Neural cell (in vitro differentiated cells): ENCODE measurements at regions not wholly inside any gene's neighbourhood (a gene's known extent, or its start where the extent isn't known, plus 50 kb on each side); places are given as distances from the start of the nearest gene placed in this dataset.

Experiments used
- H2AFZ ChIP-seq: fragments of 200-600, 300-800 bp; sonication (generic), shearing (Covaris generic); 2 replicates; pipeline ENCODE4 v1.6.0; 2014; ENCODE audit warnings: low read depth, mild to moderate bottlenecking, antibody characterized with exemption, low read length, moderate library complexity
- H3F3A ChIP-seq: fragments of 200-600 bp; shearing (Covaris generic); 2 replicates; pipeline ENCODE4 v1.6.1; 2016; ENCODE audit warnings: mild to moderate bottlenecking, moderate library complexity, mixed read lengths, antibody characterized with exemption, low read length; ENCODE audit not compliant: insufficient read depth, poor library complexity, severe bottlenecking
- H3K27ac ChIP-seq: fragments of 200-600, 300-800 bp; sonication (generic), shearing (Covaris generic); 2 replicates; pipeline ENCODE4 v1.5.1; 2014; ENCODE audit warnings: mild to moderate bottlenecking, low read length, moderate library complexity
- H3K27me3 ChIP-seq: fragments of 300-800, 200-600 bp; sonication (generic), shearing (Covaris generic); 2 replicates; pipeline ENCODE4 v1.6.0; 2014; ENCODE audit warnings: mild to moderate bottlenecking, low read depth, low read length, moderate library complexity; ENCODE audit not compliant: insufficient read depth
- H3K36me3 ChIP-seq: fragments of 300-800, 200-600 bp; sonication (generic), shearing (Covaris generic); 2 replicates; pipeline ENCODE4 v1.5.1; 2014; ENCODE audit warnings: mild to moderate bottlenecking, antibody characterized with exemption, low read length, moderate library complexity; ENCODE audit not compliant: insufficient read depth
- H3K4me2 ChIP-seq: fragments of 300-800, 200-600 bp; sonication (generic), shearing (Covaris generic); 2 replicates; pipeline ENCODE4 v1.6.0; 2014; ENCODE audit warnings: mild to moderate bottlenecking, low read length
- H3K4me3 ChIP-seq: fragments of 300-800, 200-600 bp; sonication (generic), shearing (Covaris generic); 2 replicates; pipeline ENCODE4 v1.5.1; 2014; ENCODE audit warnings: mild to moderate bottlenecking, low read length, moderate library complexity
- H3K79me2 ChIP-seq: fragments of 200-600 bp; shearing (Covaris generic); replicated peaks from 2 replicates; pipeline ENCODE4 v1.6.0; 2014; ENCODE audit warnings: mild to moderate bottlenecking, low read length, moderate library complexity; ENCODE audit not compliant: insufficient read depth
- H3K9ac ChIP-seq: fragments of 300-800, 200-600 bp; sonication (generic), shearing (Covaris generic); 2 replicates; pipeline ENCODE4 v1.6.1; 2016; ENCODE audit warnings: mild to moderate bottlenecking, low read length, mixed read lengths
- H3K9me2 ChIP-seq: fragments of 200-600 bp; shearing (Covaris generic); 2 replicates; pipeline ENCODE4 v1.6.1; 2016; ENCODE audit warnings: mild to moderate bottlenecking, low read length, mixed read lengths; ENCODE audit not compliant: insufficient read depth
- H3K9me3 ChIP-seq: fragments of 200-600, 300-800 bp; sonication (generic), shearing (Covaris generic); 2 replicates; pipeline ENCODE4 v1.6.1; 2016; ENCODE audit warnings: mild to moderate bottlenecking, mixed run types, low read length, moderate library complexity, mixed read lengths
- H4K20me1 ChIP-seq: fragments of 200-600 bp; shearing (Covaris generic); 2 replicates; pipeline ENCODE4 v1.6.1; 2016; ENCODE audit warnings: mild to moderate bottlenecking, mixed run types; ENCODE audit not compliant: insufficient read depth
- EP300 ChIP-seq: fragments of 450-650 bp; conservative IDR thresholded peaks from 2 replicates; pipeline ENCODE4 v1.6.1; 2014; ENCODE audit warnings: antibody characterized with exemption, mild to moderate bottlenecking, moderate library complexity; ENCODE audit not compliant: poor library complexity, severe bottlenecking
- EZH2 ChIP-seq: fragments of 200-600, 300-800 bp; shearing (Covaris generic), sonication (generic); IDR thresholded peaks from 2 replicates; pipeline ENCODE4 v1.6.1; 2014; ENCODE audit warnings: antibody characterized with exemption, low read length, borderline replicate concordance, mild to moderate bottlenecking; ENCODE audit not compliant: insufficient read depth, poor library complexity, severe bottlenecking
- MXI1 ChIP-seq: fragments of 450-650 bp; conservative IDR thresholded peaks from 2 replicates; pipeline ENCODE4 v1.6.1; 2014; ENCODE audit warnings: antibody characterized with exemption, mild to moderate bottlenecking; ENCODE audit not compliant: poor library complexity, severe bottlenecking
- POLR2AphosphoS5 ChIP-seq: IDR thresholded peaks from 2 replicates; pipeline ENCODE4 v1.6.1; 2012
- RAD21 ChIP-seq: fragments of 450-650 bp; conservative IDR thresholded peaks from 2 replicates; pipeline ENCODE4 v1.6.1; 2014; ENCODE audit warnings: antibody characterized with exemption, mild to moderate bottlenecking, moderate library complexity
- SMC3 ChIP-seq: fragments of 450-650 bp; conservative IDR thresholded peaks from 2 replicates; pipeline ENCODE4 v1.6.1; 2014; ENCODE audit warnings: antibody characterized with exemption, mild to moderate bottlenecking, moderate library complexity; ENCODE audit not compliant: poor library complexity
- TAF1 ChIP-seq: IDR thresholded peaks from 2 replicates; pipeline ENCODE4 v1.6.1; 2012; ENCODE audit warnings: low read depth
- TF ChIP-seq, protein P1 (sequence below): IDR thresholded peaks from 2 replicates; pipeline ENCODE4 v1.6.1; 2012; ENCODE audit warnings: borderline replicate concordance
- TF ChIP-seq, protein P2 (sequence below): fragments of 450-650 bp; IDR thresholded peaks from 2 replicates; pipeline ENCODE4 v1.5.1; 2014; ENCODE audit warnings: antibody characterized with exemption, mild to moderate bottlenecking, moderate library complexity; ENCODE audit not compliant: poor library complexity, severe bottlenecking

DNA sequence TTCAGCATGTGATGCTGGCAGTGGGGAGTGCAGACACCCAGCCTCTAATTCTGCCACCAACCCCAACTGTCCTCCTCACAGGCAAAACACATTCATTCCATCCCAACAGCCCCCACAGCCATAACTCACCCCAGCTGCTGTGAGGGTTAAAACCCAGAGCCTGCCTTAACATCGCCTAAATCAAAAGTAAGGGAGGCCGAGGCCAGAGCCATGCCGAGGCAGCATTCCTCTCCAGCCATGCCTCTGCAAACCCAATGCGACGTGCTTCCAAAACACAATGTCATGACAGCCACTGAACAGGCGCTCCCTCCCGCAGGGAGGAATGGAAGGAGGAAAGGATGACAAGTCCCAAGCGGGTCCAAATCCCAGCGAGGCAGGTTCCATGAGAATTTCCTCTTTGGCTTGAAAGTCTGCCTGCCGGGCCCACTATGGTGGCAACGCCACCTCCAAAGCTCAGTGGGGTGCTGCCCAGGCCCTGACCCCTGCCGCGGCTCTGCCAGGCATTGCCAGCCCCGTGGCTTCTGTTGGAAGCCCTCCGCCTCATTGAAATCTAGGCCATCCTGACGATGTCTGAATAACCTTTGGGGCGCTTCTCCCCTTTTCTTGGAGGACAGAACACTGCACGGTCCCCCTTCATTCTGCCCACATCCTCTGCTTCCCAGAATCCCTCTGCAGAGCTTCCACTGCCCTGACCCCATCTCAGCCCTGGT lies 472.3 kb downstream of the BRD1 start:
- Histone ChIP-seq H3K27me3 (no peaks in the 10 kb centered on the region), H3K27ac (no peak overlapping the region), H3K9me2 (no peaks in the 10 kb centered on the region), H3K4me2 (no peak overlapping the region), H4K20me1 (no peaks in the 10 kb centered on the region), H3K79me2 (no peaks in the 10 kb centered on the region), H2AFZ (no peak overlapping the region), H3K4me3 (no peak overlapping the region), H3F3A (no peaks in the 10 kb centered on the region), H3K9me3 (no peaks in the 10 kb centered on the region), H3K36me3 (no peaks in the 10 kb centered on the region), H3K9ac (no peak overlapping the region)
- TF ChIP-seq MXI1 (no peak), TAF1 (no peak), RAD21 (no peak), EP300 (no peak), POLR2AphosphoS5 (no peak), EZH2 (no peak), SMC3 (no peak)
- TF ChIP-seq, protein P1, sequence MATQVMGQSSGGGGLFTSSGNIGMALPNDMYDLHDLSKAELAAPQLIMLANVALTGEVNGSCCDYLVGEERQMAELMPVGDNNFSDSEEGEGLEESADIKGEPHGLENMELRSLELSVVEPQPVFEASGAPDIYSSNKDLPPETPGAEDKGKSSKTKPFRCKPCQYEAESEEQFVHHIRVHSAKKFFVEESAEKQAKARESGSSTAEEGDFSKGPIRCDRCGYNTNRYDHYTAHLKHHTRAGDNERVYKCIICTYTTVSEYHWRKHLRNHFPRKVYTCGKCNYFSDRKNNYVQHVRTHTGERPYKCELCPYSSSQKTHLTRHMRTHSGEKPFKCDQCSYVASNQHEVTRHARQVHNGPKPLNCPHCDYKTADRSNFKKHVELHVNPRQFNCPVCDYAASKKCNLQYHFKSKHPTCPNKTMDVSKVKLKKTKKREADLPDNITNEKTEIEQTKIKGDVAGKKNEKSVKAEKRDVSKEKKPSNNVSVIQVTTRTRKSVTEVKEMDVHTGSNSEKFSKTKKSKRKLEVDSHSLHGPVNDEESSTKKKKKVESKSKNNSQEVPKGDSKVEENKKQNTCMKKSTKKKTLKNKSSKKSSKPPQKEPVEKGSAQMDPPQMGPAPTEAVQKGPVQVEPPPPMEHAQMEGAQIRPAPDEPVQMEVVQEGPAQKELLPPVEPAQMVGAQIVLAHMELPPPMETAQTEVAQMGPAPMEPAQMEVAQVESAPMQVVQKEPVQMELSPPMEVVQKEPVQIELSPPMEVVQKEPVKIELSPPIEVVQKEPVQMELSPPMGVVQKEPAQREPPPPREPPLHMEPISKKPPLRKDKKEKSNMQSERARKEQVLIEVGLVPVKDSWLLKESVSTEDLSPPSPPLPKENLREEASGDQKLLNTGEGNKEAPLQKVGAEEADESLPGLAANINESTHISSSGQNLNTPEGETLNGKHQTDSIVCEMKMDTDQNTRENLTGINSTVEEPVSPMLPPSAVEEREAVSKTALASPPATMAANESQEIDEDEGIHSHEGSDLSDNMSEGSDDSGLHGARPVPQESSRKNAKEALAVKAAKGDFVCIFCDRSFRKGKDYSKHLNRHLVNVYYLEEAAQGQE = no peak
- TF ChIP-seq, protein P2, sequence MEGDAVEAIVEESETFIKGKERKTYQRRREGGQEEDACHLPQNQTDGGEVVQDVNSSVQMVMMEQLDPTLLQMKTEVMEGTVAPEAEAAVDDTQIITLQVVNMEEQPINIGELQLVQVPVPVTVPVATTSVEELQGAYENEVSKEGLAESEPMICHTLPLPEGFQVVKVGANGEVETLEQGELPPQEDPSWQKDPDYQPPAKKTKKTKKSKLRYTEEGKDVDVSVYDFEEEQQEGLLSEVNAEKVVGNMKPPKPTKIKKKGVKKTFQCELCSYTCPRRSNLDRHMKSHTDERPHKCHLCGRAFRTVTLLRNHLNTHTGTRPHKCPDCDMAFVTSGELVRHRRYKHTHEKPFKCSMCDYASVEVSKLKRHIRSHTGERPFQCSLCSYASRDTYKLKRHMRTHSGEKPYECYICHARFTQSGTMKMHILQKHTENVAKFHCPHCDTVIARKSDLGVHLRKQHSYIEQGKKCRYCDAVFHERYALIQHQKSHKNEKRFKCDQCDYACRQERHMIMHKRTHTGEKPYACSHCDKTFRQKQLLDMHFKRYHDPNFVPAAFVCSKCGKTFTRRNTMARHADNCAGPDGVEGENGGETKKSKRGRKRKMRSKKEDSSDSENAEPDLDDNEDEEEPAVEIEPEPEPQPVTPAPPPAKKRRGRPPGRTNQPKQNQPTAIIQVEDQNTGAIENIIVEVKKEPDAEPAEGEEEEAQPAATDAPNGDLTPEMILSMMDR = no peak

DNA sequence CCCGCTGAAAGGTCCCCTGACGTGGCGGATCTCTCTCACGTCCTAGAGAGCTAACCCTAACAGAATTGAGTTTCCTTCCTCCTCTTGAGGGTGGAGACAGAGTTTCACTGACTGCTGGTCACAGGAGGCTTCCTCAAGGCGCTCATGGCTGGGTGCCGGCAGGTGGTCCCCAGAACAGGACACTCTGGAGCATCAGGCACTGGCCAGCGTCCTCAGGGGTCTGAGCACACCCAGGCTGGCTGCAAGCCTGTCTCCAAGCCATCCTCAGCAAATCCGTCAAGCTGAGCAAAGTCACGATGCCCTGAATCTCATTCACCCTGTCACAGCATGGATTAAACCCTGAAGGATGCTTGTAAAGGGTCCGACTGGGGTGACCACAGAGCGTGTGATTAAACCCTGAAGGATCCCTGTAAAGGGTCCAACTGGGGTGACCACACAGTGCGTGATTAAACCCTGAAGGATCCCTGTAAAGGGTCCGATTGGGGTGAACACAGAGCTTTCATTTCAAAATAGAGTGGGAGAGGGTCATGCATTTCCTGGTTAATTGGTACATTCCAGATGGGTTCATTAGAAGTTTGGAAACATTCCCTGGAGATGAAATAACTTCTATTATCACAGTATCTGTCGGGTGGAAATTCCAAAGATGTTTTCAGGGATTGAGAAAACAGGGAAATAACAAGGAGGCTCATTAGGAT lies 473.0 kb downstream of the BRD1 start:
- H3K9me3 ChIP-seq = no peaks in the 10 kb centered on the region
- no peaks in the 10 kb centered on the region for H3F3A ChIP-seq
- H3K4me3 ChIP-seq = no peak overlapping the region
- H3K36me3 ChIP-seq = no peaks in the 10 kb centered on the region
- TF ChIP-seq EZH2 (no peak), RAD21 (no peak), EP300 (no peak), POLR2AphosphoS5 (no peak)
- TF ChIP-seq, protein P1 = no peak
- H3K79me2 ChIP-seq = no peaks in the 10 kb centered on the region
- no peaks in the 10 kb centered on the region for H3K9me2 ChIP-seq
- H3K27ac ChIP-seq = no peak overlapping the region
- no peaks in the 10 kb centered on the region for H4K20me1 ChIP-seq
- no peak overlapping the region for H2AFZ ChIP-seq
- H3K4me2 ChIP-seq = no peak overlapping the region
- H3K9ac ChIP-seq = no peak overlapping the region
- H3K27me3 ChIP-seq = no peaks in the 10 kb centered on the region
